ENCODE measurements at regions not wholly inside any gene's neighbourhood (a gene's known extent, or its start where the extent isn't known, plus 50 kb on each side); places are given as distances from the start of the nearest gene placed in this dataset.
A peak's percentile ranks its signal among the peaks of the same experiment; 100 is the strongest.
"Not testable (repeated sequence)": the region's sequence is repeated elsewhere in the genome, so short reads cannot be mapped to it uniquely, and the experiment has no call there.

- peak; percentile 71 for DNase-seq (ENCODE audit: low spot score)
Observed at GRCh38 chr12:9407425-9407748, 199.2 kb upstream of the PZP start.

GRCh38 chr12:9406564-9407424 lies 198.6 kb upstream of the PZP start:
- DNase-seq (ENCODE audit: low spot score): peak; percentile 67

GRCh38 chr12:9405886-9406563 lies 197.8 kb upstream of the PZP start:
- peak; percentile 63 for DNase-seq (ENCODE audit: low spot score)

GRCh38 chr12:9404469-9405260 lies 196.5 kb upstream of the PZP start:
- DNase-seq (ENCODE audit: low spot score): peak; percentile 63

- no peak for DNase-seq (ENCODE audit: low spot score)
Observed at GRCh38 chr12:9404031-9404430, 195.8 kb upstream of the PZP start.

- not testable (repeated sequence) for DNase-seq (ENCODE audit: low spot score)
Observed at GRCh38 chr12:9402432-9403040, 194.3 kb upstream of the PZP start.

GRCh38 chr12:9396367-9396766 lies 188.2 kb upstream of the PZP start:
- DNase-seq (ENCODE audit: low spot score): not testable (repeated sequence)

GRCh38 chr12:9395220-9395619 lies 187.0 kb upstream of the PZP start:
- DNase-seq (ENCODE audit: low spot score): not testable (repeated sequence)

- no peak for DNase-seq (ENCODE audit: low spot score)
Observed at GRCh38 chr12:9392842-9393241, 184.6 kb upstream of the PZP start.

GRCh38 chr12:9391815-9392214 lies 183.6 kb upstream of the PZP start:
- DNase-seq (ENCODE audit: low spot score): no peak

- DNase-seq (ENCODE audit: low spot score): no peak
Observed at GRCh38 chr12:9390761-9391160, 182.6 kb upstream of the PZP start.

- no peak for DNase-seq (ENCODE audit: low spot score)
Observed at GRCh38 chr12:9389796-9390195, 181.6 kb upstream of the PZP start.

- no peak for DNase-seq (ENCODE audit: low spot score)
Observed at GRCh38 chr12:9388379-9388778, 180.2 kb upstream of the PZP start.

- DNase-seq (ENCODE audit: low spot score): no peak
Observed at GRCh38 chr12:9387450-9387849, 179.3 kb upstream of the PZP start.

- no peak for DNase-seq (ENCODE audit: low spot score)
Observed at GRCh38 chr12:9383585-9383984, 175.4 kb upstream of the PZP start.

- DNase-seq (ENCODE audit: low spot score): no peak
Observed at GRCh38 chr12:9381619-9382018, 173.4 kb upstream of the PZP start.

GRCh38 chr12:9380650-9381049 lies 172.5 kb upstream of the PZP start:
- no peak for DNase-seq (ENCODE audit: low spot score)

GRCh38 chr12:9379023-9379742 lies 171.0 kb upstream of the PZP start:
- no peak for DNase-seq (ENCODE audit: low spot score)

GRCh38 chr12:9378430-9378835 lies 170.2 kb upstream of the PZP start:
- no peak for DNase-seq (ENCODE audit: low spot score)

- no peak for DNase-seq (ENCODE audit: low spot score)
Observed at GRCh38 chr12:9372202-9372601, 164.0 kb upstream of the PZP start.

GRCh38 chr12:9367828-9368227 lies 159.6 kb upstream of the PZP start:
- no peak for DNase-seq (ENCODE audit: low spot score)

- DNase-seq (ENCODE audit: low spot score): no peak
Observed at GRCh38 chr12:9367201-9367600, 159.0 kb upstream of the PZP start.
